ENCODE measurements at regions not wholly inside any gene's neighbourhood (a gene's known extent, or its start where the extent isn't known, plus 50 kb on each side); places are given as distances from the start of the nearest gene placed in this dataset.
A peak's percentile ranks its signal among the peaks of the same experiment; 100 is the strongest.

- H3K4me1 ChIP-seq = no peaks in the 10 kb centered on the region
- H3K36me3 ChIP-seq = no peaks in the 10 kb centered on the region
- H3K27ac ChIP-seq = no peak overlapping the region
- no peak for TF ChIP-seq CTCF (IDR thresholded peaks at IDR 0.05)
- no peak for TF ChIP-seq POLR2A (IDR thresholded peaks at IDR 0.05)
- no peaks in the 10 kb centered on the region for H3K9me3 ChIP-seq
- no peak for DNase-seq
- intact Hi-C loops (cut with DNase I; ENCODE audit: low total_unique reads) = no loop called here
- H3K27me3 ChIP-seq = no peaks in the 10 kb centered on the region
- no peak overlapping the region for H3K4me3 ChIP-seq
Observed at GRCh38 chr17:65459677-65460347, 101.6 kb downstream of the AXIN2 start.

DNA sequence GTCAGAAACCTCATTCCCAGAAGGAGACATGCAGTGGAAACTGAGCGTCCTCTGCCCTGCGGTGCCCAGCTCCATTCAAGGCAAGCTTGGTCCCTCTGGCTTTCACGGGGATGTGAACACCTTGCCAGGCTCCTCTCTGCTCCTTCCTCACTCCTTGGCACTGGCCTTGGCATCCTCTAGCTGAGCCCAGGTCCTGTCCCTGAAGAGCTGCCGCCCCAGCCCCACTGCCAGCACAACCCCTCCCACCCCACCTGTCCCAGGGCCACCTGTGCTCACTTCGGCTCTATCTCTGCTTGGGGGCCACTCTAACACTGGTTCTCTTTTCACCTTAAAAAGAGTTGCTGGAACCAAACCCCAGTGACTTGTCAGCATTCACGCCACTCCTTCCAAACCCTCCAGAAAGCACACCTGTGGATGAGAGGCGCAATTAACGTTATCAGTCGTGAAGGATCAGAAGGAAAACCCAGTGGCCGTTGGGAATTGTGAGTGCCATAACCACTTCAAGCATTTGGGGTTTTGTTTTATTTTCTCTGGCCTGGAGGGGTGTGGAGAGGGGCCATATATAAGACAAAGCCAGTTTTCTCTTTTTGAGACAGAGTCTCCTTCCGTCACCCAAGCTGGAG, 103.7 kb downstream of the AXIN2 start:
- H3K4me1 ChIP-seq = no peaks in the 10 kb centered on the region
- no peaks in the 10 kb centered on the region for H3K9me3 ChIP-seq
- DNase-seq = no peak
- no peak for TF ChIP-seq CTCF (IDR thresholded peaks at IDR 0.05)
- no peak for TF ChIP-seq POLR2A (IDR thresholded peaks at IDR 0.05)
- no peaks in the 10 kb centered on the region for H3K36me3 ChIP-seq
- H3K4me3 ChIP-seq = no peak overlapping the region
- no peak overlapping the region for H3K27ac ChIP-seq
- intact Hi-C loops (cut with DNase I; ENCODE audit: low total_unique reads) = no loop called here
- no peaks in the 10 kb centered on the region for H3K27me3 ChIP-seq

DNA sequence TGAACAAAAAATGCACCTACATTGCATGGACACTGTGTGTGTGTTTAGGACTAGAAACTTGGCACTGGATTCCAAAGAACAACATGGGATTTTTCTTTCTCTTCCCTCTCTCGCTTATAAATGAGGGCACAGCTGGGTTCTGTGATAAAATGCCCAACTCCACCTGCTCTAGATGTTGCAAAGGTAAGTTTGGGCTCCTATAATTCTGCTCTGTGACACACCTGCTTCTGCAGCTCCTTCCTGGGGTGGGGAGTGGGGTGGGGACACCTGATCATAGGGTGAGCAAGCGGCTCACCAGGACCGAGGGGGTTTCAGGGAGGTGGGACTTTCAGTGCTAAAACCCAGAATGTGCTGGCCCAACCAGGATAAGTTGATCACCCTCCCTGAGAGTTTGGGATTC, 104.3 kb downstream of the AXIN2 start:
- Histone ChIP-seq H3K4me1 (no peaks in the 10 kb centered on the region), H3K4me3 (no peak overlapping the region), H3K9me3 (no peaks in the 10 kb centered on the region), H3K27ac (no peak overlapping the region), H3K36me3 (no peaks in the 10 kb centered on the region), H3K27me3 (no peaks in the 10 kb centered on the region)
- TF ChIP-seq POLR2A (IDR thresholded peaks at IDR 0.05) = no peak
- TF ChIP-seq CTCF (IDR thresholded peaks at IDR 0.05) = no peak
- DNase-seq = no peak
- intact Hi-C loops (cut with DNase I; ENCODE audit: low total_unique reads) = no loop called here

DNA sequence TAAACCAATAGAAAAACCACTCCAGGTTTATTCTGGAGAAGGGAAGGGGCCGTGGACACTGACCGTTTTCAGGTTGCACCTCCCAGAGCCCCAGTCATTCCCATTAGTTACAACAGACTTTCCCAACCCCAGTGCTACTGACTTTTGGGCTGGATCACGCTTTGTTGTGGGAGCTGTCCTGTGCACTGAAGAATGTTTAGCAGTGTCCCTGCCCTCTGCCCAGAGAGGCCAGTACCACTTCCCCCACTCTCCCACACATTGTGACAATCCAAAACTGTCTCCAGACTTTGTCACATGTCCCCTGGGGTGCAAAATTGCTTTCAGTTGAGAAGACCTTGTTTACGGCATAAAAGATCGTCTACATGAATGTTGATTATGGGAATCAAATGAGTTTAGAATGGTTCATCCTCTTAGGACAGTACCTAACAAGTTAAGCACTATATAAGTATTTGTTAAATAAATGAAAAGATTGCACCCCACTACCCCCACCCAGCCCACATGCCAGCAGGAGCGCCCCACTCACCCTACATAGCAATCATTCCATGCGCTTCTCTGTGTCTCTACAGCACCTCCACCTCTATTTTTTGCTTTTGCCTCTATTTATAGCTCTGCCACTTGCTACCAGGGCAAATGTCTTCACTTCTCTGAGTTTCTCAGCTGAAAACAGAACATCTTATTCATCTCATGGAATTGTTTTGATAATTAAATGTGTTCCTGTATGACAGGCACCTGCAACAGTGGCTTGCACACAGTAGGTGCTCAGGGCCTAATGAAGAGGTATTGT, 104.9 kb downstream of the AXIN2 start:
- H3K27ac ChIP-seq = no peak overlapping the region
- TF ChIP-seq POLR2A (IDR thresholded peaks at IDR 0.05) = no peak
- no peak for TF ChIP-seq CTCF (IDR thresholded peaks at IDR 0.05)
- no peaks in the 10 kb centered on the region for H3K36me3 ChIP-seq
- no peaks in the 10 kb centered on the region for H3K27me3 ChIP-seq
- DNase-seq = no peak
- no peak overlapping the region for H3K4me3 ChIP-seq
- intact Hi-C loops (cut with DNase I; ENCODE audit: low total_unique reads) = no loop called here
- no peaks in the 10 kb centered on the region for H3K9me3 ChIP-seq
- no peaks in the 10 kb centered on the region for H3K4me1 ChIP-seq

DNA sequence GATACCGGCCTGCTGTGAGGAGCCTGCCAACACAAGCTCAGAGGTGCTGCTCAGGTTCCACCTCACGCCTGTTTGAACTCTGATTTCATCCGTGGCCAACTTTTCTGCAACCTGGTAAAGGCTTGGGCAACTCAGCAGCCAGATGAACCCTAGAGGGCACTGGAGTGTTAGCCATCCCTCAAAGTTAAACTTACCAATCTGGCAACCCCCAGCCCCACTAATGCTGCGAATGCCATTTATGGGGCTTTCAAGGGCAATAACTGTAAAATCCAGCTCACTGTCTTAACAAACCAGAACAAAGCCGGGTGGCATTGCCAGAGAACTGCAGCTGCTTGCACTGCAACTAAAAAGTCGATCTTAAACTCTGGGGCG, 105.5 kb downstream of the AXIN2 start:
- Histone ChIP-seq H3K27ac (no peak overlapping the region), H3K4me1 (no peaks in the 10 kb centered on the region), H3K4me3 (no peak overlapping the region), H3K36me3 (no peaks in the 10 kb centered on the region), H3K9me3 (no peaks in the 10 kb centered on the region), H3K27me3 (no peaks in the 10 kb centered on the region)
- TF ChIP-seq CTCF (IDR thresholded peaks at IDR 0.05) = peak; percentile 29 to 44 (median 39)
- TF ChIP-seq POLR2A (IDR thresholded peaks at IDR 0.05) = no peak
- intact Hi-C loops (cut with DNase I; ENCODE audit: low total_unique reads) = no loop called here
- DNase-seq = peak in 1 of 2 donors; percentile 21
